DMS79 (cell line): ENCODE measurements at regions not wholly inside any gene's neighbourhood (a gene's known extent, or its start where the extent isn't known, plus 50 kb on each side); places are given as distances from the start of the nearest gene placed in this dataset.

Experiments
- DNase-seq: peaks from one replicate; lab custom pipeline; 2025; lab: John Stamatoyannopoulos, UW

DNA sequence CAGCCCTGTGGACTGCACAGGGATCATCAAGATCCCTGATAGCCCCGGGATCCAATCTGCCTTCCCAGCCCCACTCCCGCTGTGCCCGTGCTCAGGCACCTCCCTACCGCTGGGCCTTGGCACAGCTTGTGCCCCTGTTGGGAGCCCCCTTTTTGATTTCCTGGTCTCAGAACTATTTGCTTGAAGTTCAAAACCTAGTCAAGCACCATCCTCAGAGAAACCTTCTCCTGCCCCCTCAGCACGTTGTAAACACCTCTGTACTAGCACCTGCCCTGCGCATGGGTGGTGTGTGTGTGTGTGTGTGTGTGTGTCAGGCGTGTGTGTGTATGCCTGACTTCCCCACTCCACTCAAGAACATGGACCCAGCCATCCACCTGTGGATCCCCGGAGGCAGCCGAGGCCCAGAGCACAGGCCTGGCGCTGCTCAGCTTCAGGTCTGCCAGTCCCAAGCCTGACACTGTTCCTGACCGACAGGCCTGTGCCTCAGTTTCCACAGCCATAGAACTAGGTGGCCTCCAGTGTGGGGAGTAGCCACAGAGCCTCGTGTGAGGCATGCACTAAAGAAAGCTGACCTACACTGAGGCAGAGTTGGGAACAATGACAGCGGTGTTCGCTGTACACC lies 65.5 kb downstream of the ADRA2C start:
- DNase-seq = no peak

GRCh38 chr4:3832536-3833220 lies 66.5 kb downstream of the ADRA2C start:
- no peak for DNase-seq

DNA sequence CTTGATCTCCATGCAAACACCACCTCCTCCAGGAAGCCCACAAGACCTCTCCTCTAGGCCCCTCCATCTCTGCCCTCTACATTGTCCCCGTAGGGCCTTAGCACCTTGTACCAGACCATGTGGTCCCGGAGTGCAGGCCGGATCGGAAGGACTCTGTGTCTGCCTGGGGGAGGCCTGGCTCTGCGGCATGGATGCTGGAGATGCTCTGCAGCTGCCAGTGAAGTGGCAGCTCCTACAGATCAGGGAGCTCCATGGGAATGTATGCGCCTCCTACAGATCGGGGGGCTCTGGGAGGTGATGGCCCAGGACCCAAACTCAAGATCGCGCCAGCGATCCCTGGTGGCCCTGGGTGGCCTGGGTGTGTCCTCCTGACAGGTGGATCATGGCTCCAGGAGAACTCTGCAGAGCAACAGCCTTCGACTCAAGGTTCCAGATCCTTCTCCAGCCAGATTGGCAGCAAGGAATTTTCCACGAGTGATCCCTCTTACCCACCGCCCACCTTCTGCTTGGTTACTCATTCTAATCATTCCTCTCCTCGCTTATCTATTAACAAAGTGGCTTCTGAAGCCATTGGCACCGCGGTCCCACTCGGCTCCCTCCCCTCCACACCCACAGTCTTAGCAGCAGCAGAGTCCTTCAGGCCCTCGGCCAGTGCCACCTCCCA lies 67.3 kb downstream of the ADRA2C start:
- DNase-seq = no peak

DNA sequence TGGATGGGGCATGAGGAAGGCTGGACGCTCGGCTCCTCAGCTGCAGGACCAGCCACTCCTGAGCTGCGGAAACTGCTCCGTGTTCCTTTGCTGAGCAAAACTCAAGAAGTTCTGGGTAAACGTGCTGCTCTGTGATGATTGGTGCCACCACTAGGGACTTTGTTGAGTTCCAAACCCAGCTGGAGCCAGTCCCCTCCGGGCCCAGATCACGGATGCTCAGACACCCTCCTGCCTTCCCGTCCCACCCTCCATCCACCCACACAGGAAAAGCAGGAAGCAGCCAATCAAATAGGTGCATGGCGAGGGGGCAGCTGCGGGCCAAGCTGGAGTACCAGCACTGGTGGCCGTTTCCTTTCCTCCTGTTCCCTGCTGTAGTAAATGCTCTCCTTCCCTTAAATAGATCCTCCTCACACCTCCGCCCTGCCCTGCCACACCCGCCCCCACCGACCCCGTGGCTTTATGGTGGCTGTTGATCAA lies 68.0 kb downstream of the ADRA2C start:
- no peak for DNase-seq

DNA sequence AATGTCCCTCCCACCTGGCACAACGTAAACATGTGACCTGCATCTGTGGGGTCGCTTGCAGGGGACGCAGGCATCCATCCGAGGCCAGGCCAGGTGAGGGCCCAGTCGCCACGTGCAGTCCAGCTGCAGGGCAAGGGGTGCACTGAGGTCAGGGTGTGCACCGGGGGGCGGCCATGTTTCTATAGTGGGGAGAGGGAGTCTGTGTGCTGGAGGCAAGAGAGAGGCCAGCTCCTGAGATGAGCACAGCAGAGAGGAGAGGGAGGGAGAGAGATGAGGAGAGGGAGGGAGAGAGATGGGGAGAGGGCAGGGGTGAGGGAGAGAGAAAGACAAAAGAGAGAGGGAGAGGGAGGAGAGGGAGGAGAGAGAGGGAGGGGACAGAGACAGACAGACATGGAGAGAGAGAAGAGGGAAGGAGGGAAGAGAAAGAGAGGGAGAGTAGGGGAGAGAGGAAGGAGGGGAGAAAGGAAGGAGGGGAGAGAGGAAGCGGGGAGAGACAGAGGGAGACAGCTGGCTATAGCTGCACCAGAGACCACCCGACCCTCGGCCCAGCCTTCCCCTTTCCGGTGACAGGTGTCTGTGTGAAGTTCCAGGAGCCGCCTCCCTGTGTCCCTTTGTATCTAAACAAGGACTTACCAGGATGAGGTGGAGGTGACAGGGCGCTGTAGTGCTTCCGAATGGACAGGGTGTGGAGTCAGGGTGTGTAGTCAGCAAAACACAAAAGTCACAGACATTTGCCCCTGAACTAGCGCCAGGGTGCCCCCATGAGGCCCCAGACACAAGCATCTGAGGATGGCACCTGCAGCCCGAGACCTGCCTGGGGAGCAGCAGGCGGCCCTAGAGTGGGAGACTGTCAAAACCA lies 68.7 kb downstream of the ADRA2C start:
- DNase-seq = no peak

GRCh38 chr4:3835527-3836405 lies 69.6 kb downstream of the ADRA2C start:
- DNase-seq = no peak

GRCh38 chr4:3836406-3836755 lies 70.2 kb downstream of the ADRA2C start:
- no peak for DNase-seq

DNA sequence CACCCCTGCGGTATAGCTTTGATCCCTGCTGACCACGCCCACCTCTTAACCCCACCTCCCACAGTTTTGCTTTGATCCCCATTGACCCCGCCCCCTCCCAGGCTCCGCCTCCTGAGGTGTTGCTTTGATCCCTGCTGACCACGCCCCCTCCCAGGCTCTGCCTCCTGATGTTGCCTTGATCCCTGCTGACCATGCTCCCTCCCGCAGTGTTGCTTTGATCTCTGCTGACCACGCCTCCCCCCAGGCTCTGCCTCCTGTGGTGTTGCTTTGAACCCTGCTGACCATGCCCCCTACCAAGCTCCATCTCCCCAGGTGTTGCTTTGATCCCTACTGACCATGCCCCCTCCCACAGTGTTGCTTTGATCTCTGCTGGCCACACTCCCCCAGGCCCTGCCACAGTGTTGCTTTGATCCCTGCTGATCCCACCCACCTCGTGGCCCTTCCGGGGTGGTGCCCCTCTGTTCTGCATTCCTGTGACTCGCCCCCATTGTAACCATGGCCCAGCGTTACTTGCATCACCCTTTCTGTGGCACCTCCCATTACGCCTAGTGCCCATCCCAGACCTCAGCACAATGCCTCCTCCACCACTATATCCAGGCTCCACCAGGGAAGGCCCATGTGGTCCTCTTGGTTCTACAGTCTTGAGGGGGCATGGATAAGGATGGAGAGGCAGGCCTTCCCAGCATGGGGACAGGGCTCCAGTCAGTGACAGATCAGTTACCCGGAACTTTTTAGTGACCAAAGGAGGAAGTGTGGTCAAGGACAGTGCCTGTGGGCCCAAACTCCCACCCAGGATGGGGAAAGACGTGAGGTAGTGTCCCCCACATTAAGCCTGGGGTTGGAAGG lies 70.8 kb downstream of the ADRA2C start:
- no peak for DNase-seq

- DNase-seq = no peak
Measured at GRCh38 chr4:3838437-3839380, 72.5 kb downstream of the ADRA2C start.

GRCh38 chr4:3845094-3845743 lies 79.0 kb downstream of the ADRA2C start:
- DNase-seq = no peak

DNA sequence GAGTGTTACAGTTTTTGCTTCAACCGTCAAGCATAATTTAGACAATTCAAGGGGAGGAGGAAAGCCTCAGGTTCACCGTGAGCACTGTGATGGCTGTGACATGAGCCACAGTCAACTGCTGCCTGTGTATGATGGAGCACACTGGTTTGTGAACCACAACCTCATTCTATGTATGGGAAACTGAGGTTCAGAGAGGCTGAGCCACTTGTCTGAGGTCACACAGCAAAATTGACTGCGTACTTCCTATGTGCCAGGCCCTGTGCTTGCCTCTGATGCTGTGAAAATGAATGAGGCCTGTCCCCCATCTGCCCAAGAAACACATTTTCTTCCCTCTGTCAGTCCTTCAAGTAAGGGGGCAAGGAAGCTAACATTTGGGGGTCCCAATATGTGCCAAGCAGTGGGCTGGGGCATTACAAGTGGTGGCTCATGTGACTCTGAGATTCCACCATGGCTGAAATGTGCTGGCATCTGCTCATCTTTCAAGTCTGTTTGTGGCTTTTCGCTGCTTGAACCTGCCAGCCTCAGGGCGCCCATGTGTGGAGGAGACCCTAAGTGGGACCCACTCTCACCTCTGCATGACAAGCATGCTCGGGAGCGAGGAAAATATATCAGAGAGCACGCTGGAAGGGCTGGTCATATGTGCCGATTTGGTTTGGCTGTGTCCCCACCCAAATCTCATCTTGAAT lies 79.7 kb downstream of the ADRA2C start:
- no peak for DNase-seq

GRCh38 chr4:3847211-3847940 lies 81.2 kb downstream of the ADRA2C start:
- DNase-seq = no peak

- no peak for DNase-seq
Measured at GRCh38 chr4:3848323-3848722, 82.1 kb downstream of the ADRA2C start.

GRCh38 chr4:3849140-3849539 lies 83.0 kb downstream of the ADRA2C start:
- no peak for DNase-seq

DNA sequence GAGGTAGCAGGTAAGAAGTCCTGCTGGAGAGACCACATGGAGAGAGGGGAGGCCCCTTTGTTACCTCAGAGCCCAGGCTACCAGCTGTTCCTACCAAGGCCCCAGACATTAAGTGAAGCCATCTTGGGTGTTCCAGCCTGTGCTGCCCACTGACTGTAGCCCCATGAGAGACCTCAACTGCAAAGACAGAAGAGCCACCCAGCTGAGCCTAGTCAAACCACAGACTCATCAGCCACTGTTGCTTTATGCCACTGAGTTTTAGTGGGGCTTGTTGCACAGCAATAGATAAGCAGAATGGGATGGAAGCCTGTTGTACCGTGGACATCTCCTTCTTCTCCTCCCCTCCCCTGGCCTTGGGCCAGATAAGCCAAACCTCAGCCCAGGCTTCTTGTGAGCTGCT lies 83.9 kb downstream of the ADRA2C start:
- no peak for DNase-seq

- DNase-seq = peak; percentile 45
Measured at GRCh38 chr4:3851211-3851610, 85.0 kb downstream of the ADRA2C start.

DNA sequence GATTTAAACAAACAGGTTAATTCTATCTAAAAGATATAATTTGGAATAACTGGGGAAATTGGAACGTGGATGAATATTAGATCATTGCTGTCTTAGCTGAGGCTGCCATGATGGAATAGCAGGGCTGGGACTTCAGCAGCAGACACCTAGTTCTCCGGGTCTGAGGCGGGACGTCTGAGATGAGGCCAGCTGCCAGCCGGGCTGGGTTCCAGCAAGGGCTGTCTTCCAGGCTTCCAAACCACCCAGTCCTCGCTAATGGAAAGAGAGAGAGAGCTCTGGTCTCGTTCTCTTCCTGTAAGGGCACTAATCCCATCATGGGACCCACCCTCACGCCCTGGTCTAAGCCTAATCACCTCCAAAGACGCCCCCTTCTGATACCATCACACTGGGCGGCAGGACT lies 85.7 kb downstream of the ADRA2C start:
- no peak for DNase-seq

DNA sequence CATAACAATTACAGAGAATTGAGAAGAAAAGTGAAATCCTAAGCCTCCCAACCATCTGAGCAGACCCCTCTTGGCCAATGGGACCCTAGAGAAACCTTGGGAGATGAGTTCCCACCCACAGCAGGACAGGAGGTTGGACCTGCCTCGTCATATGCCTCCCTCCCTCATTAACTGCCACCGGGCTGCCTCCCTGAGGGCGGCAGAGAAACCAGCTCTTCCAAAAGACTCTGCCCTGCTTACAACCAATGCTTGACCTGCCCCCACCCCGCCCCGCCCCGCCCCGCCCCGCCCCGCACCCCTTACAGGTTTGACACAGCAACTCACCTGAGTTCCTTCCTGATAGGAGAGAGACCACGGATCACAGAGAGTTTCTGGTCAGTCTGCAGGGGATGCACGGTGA lies 86.1 kb downstream of the ADRA2C start:
- no peak for DNase-seq
